OCI-LY7 (cell line): ENCODE measurements at regions not wholly inside any gene's neighbourhood (a gene's known extent, or its start where the extent isn't known, plus 50 kb on each side); places are given as distances from the start of the nearest gene placed in this dataset.

Experiments
- BruUV-seq: library from RNA; stranded (reverse); fragments of 400-500 nt; replicated peaks from 2 replicates; lab custom pipeline; 2021; lab: Mats Ljungman, UMichigan
- CTCF ChIA-PET: fragments of 300-600 bp; sonication (Branson Sonifier 250); formaldehyde crosslinking; loops from one replicate; lab custom pipeline; 2022; ENCODE audit warnings: antibody characterized with exemption; ENCODE audit not compliant: unreplicated experiment; lab: Charles Lee
- POLR2A ChIA-PET: fragments of 300-600 bp; sonication (Branson Sonifier 250); formaldehyde crosslinking; loops from one replicate; lab custom pipeline; 2022; ENCODE audit warnings: antibody characterized with exemption; lab: Charles Lee
- DNase-seq: peaks from one replicate; pipeline ENCODE4 v3.0.0-alpha.2; 2015; ENCODE audit warnings: low spot score
- H2AFZ ChIP-seq: fragments of 200-600 bp; sonication (generic), shearing (Covaris generic); 2 replicates; pipeline ENCODE4 v1.6.1; 2014; ENCODE audit warnings: mild to moderate bottlenecking, antibody characterized with exemption, low read length, moderate library complexity
- H3K27ac ChIP-seq: fragments of 200-600 bp; sonication (generic); 2 replicates; pipeline ENCODE4 v1.5.1; 2014; ENCODE audit warnings: mixed run types, low read depth, mild to moderate bottlenecking, moderate library complexity, low read length, inconsistent platforms; ENCODE audit not compliant: poor library complexity, severe bottlenecking
- H3K36me3 ChIP-seq: fragments of 200-600 bp; sonication (generic); 2 replicates; pipeline ENCODE4 v1.6.1; 2014; ENCODE audit warnings: mild to moderate bottlenecking, antibody characterized with exemption, low read length, moderate library complexity, mixed read lengths; ENCODE audit not compliant: insufficient read depth
- H3K4me1 ChIP-seq: fragments of 200-600 bp; sonication (generic); 2 replicates; pipeline ENCODE4 v1.5.1; 2014; ENCODE audit warnings: mild to moderate bottlenecking, low read length; ENCODE audit not compliant: insufficient read depth, poor library complexity, severe bottlenecking
- H3K4me2 ChIP-seq: fragments of 200-600 bp; sonication (generic); 2 replicates; pipeline ENCODE4 v1.6.1; 2014; ENCODE audit warnings: mild to moderate bottlenecking, low read length
- H3K4me3 ChIP-seq: fragments of 200-600 bp; sonication (generic); 2 replicates; pipeline ENCODE4 v1.5.1; 2014; ENCODE audit warnings: mild to moderate bottlenecking, low read depth, low read length; ENCODE audit not compliant: poor library complexity, severe bottlenecking
- H3K79me2 ChIP-seq: fragments of 200-600 bp; sonication (generic); 2 replicates; pipeline ENCODE4 v1.6.1; 2016; ENCODE audit warnings: low read depth, mild to moderate bottlenecking, low read length, moderate library complexity, mixed read lengths; ENCODE audit not compliant: insufficient read depth
- H3K9me2 ChIP-seq: fragments of 200-600 bp; sonication (generic); 2 replicates; pipeline ENCODE4 v1.6.1; 2016; ENCODE audit warnings: mild to moderate bottlenecking, low read length, mixed read lengths; ENCODE audit not compliant: insufficient read depth
- H3K9me3 ChIP-seq: fragments of 200-600 bp; sonication (generic); 2 replicates; pipeline ENCODE4 v1.6.1; 2014; ENCODE audit warnings: mild to moderate bottlenecking, mixed run types, low read length, mixed read lengths
- H4K20me1 ChIP-seq: fragments of 200-600 bp; sonication (generic); 2 replicates; pipeline ENCODE4 v1.6.1; 2014; ENCODE audit warnings: mild to moderate bottlenecking, antibody characterized with exemption, low read length, moderate library complexity, mixed read lengths; ENCODE audit not compliant: insufficient read depth
- EZH2phosphoT487 ChIP-seq: fragments of 200-600 bp; sonication (generic); IDR thresholded peaks from 2 replicates; pipeline ENCODE4 v1.6.1; 2018; ENCODE audit warnings: low read depth, borderline replicate concordance, mild to moderate bottlenecking, mixed run types, antibody characterized with exemption, low read length, moderate library complexity, mixed read lengths
- intact Hi-C: fragments of 100-400 bp; cut with micrococcal nuclease; formaldehyde crosslinking; loops from one replicate; pipeline ENCODE4 v1.10.0; 2022; ENCODE audit not compliant: unreplicated experiment
- TF ChIP-seq, protein P1 (sequence below): fragments of 200-600 bp; sonication (generic); conservative IDR thresholded peaks from 2 replicates; pipeline ENCODE4 v1.5.1; 2014; ENCODE audit warnings: mild to moderate bottlenecking, antibody characterized with exemption, low read length, moderate library complexity, mixed read lengths

DNA sequence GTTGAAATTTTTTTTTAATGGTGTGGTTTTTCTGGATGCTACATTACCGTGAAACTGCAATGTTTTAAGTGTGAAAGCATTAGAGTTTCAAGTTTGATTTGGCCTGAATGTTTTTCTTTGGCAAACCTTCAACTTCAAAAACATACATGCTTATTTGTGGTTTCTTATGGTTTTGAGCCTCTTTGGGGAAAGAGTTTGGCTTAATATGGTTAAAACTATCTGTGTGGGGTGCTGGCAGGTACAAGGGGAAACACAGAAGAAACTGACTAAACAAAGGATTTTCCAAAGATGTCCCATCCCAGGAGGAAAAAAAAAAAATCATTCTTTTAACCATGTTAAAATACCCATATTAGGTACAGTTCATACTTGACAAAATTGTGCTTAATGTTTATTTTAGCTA is 121.1 kb downstream of the HGF start:
- Histone ChIP-seq H3K9me2 (no peaks in the 10 kb centered on the region), H3K9me3 (no peaks in the 10 kb centered on the region), H3K36me3 (no peaks in the 10 kb centered on the region), H3K79me2 (no peaks in the 10 kb centered on the region), H3K4me2 (no peak overlapping the region), H4K20me1 (no peaks in the 10 kb centered on the region), H3K4me1 (no peaks in the 10 kb centered on the region), H3K27ac (no peak overlapping the region), H2AFZ (no peak overlapping the region), H3K4me3 (no peak overlapping the region)
- no peak for DNase-seq
- TF ChIP-seq EZH2phosphoT487 = no peak
- TF ChIP-seq, protein P1, sequence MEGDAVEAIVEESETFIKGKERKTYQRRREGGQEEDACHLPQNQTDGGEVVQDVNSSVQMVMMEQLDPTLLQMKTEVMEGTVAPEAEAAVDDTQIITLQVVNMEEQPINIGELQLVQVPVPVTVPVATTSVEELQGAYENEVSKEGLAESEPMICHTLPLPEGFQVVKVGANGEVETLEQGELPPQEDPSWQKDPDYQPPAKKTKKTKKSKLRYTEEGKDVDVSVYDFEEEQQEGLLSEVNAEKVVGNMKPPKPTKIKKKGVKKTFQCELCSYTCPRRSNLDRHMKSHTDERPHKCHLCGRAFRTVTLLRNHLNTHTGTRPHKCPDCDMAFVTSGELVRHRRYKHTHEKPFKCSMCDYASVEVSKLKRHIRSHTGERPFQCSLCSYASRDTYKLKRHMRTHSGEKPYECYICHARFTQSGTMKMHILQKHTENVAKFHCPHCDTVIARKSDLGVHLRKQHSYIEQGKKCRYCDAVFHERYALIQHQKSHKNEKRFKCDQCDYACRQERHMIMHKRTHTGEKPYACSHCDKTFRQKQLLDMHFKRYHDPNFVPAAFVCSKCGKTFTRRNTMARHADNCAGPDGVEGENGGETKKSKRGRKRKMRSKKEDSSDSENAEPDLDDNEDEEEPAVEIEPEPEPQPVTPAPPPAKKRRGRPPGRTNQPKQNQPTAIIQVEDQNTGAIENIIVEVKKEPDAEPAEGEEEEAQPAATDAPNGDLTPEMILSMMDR = no peak
- BruUV-seq = no TSS peak
- ChIA-PET POLR2A (no interaction called here), CTCF (no interaction called here)
- intact Hi-C loops = no loop called here

DNA sequence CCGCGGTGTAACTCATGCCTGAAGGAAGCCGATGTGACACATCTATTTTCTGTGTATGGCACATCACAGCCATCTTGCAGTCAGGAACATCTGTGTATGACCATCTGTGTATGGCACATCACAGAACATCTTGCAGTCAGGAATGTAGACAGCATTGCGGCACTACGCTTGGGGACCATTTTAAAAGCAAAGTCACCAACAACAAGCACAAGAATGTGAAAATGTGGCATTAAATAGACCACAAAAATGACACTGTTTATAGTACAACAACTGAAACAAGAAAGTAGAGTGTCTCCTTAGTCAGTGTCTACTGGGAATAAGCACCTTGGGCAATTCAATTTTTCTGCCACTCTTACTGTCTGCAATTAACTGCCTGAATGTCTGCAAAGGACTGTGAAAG is 124.4 kb downstream of the HGF start:
- BruUV-seq = no TSS peak
- no peak for DNase-seq
- CTCF ChIA-PET = no interaction called here
- H3K36me3 ChIP-seq = no peaks in the 10 kb centered on the region
- H3K79me2 ChIP-seq = no peaks in the 10 kb centered on the region
- H3K4me3 ChIP-seq = no peak overlapping the region
- TF ChIP-seq EZH2phosphoT487 = no peak
- TF ChIP-seq, protein P1 = no peak
- POLR2A ChIA-PET = interaction anchor here (0.6 kb wide), 1 partner anchor 81 kb away, joined by 3 read pairs; no protein-coding TSS in a partner anchor
- H3K4me1 ChIP-seq = no peaks in the 10 kb centered on the region
- H2AFZ ChIP-seq = no peak overlapping the region
- H4K20me1 ChIP-seq = no peaks in the 10 kb centered on the region
- no peak overlapping the region for H3K27ac ChIP-seq
- no peaks in the 10 kb centered on the region for H3K9me2 ChIP-seq
- intact Hi-C loops = no loop called here
- H3K9me3 ChIP-seq = no peaks in the 10 kb centered on the region
- H3K4me2 ChIP-seq = no peak overlapping the region

DNA sequence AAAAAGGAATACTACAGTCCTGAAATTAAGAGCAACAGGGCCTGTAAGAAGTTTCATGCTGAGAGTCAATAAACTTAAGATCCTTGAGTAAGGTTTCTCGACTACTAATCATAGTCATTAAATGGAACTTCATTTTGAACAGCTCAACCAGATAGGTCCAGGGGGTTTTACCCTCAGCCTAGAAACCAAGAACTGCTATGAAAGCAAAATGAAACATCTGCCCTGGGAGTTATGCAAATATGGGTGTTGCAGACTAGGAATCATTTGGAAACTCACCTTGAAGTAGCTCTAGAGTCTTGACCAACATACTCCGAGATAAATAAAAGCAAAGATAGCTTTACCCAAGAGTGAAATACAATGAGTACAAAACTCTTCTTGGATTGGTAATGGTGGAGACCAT is 128.0 kb downstream of the HGF start:
- H3K4me1 ChIP-seq = no peaks in the 10 kb centered on the region
- no peaks in the 10 kb centered on the region for H3K36me3 ChIP-seq
- no peaks in the 10 kb centered on the region for H3K9me3 ChIP-seq
- no peak overlapping the region for H2AFZ ChIP-seq
- intact Hi-C loops = no loop called here
- ChIA-PET CTCF (no interaction called here), POLR2A (interaction anchor here (0.6 to 2.0 kb wide), 2 partner anchors 12 to 28 kb away, joined by 6 to 7 read pairs; no protein-coding TSS in a partner anchor)
- no peaks in the 10 kb centered on the region for H4K20me1 ChIP-seq
- H3K27ac ChIP-seq = no peak overlapping the region
- TF ChIP-seq, protein P1 = no peak
- no peak for TF ChIP-seq EZH2phosphoT487
- DNase-seq = no peak
- H3K4me3 ChIP-seq = no peak overlapping the region
- no TSS peak for BruUV-seq
- no peaks in the 10 kb centered on the region for H3K9me2 ChIP-seq
- H3K79me2 ChIP-seq = no peaks in the 10 kb centered on the region
- no peak overlapping the region for H3K4me2 ChIP-seq
